ENCODE measurements at regions not wholly inside any gene's neighbourhood (a gene's known extent, or its start where the extent isn't known, plus 50 kb on each side); places are given as distances from the start of the nearest gene placed in this dataset.
"Not testable (repeated sequence)": the region's sequence is repeated elsewhere in the genome, so short reads cannot be mapped to it uniquely, and the experiment has no call there.

DNA sequence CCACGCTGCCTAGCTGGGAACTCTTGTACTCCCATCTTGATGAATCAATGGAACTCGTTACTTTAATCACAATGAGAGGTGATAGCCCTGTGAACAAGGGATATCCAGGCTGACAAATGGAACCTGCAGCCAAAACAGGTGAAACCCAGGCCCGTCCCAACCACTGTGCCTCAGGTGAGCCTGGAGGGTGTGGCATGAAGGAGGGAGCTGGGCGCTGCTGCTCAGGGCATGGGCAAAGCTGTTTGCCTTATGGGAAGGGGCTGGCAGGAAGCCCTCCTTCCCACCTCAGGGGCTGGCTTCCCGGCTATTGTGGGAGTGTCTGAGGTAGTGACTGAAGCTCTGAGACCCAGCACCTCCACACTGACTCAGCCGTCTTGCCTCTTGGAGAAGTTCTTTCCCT lies 209.4 kb upstream of the ATP6AP2 start:
- no peak overlapping the region for H3K4me3 ChIP-seq (ENCODE audit: low read length)
- TF ChIP-seq ZNF274 (IDR thresholded peaks at IDR 0.05; ENCODE audit: low read depth, low read length) = no peak

DNA sequence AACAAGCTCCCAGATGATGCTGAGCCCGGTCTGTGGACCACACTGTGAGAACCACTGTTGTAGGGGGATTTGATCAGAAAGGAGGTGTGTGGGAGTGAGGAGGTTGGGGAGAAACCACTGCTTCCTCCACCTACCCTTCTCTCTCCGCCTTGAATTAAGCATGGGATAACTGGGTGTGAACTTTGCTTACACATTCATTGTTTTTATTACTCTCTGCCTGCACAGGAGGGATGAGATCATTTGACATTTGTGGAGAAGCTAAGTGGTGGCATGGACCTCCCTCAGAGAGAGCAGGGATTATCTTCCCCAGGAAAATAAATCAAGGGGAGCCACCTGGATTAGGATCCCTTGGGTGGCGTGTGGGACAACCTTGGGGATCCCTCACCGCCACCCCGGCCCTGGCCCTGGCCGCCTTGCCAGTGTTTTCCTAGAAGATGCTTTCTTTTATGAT lies 212.1 kb upstream of the ATP6AP2 start:
- TF ChIP-seq ZNF274 (IDR thresholded peaks at IDR 0.05; ENCODE audit: low read depth, low read length) = no peak
- no peak overlapping the region for H3K4me3 ChIP-seq (ENCODE audit: low read length)

DNA sequence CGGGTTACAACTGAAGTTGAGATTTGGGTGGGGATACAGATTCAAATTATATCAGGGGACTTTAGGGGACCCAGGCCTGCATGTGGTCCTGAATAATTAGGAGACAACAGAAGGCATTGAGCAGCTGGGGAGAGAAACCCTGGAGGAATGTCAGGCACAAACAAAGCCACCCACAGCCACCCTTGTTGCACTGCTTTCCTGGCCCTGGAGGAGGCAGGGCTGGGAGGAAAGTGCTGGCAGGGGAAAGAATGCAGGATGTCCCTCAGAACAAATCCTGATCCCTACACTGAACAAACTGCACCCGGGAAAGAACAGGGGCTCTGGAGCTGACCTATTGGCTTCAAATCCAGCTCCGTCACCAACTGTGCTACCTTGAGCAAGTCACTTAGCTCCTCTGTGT lies 214.1 kb upstream of the ATP6AP2 start:
- no peak for TF ChIP-seq ZNF274 (IDR thresholded peaks at IDR 0.05; ENCODE audit: low read depth, low read length)
- H3K4me3 ChIP-seq (ENCODE audit: low read length) = no peak overlapping the region

- not testable (repeated sequence) for H3K4me3 ChIP-seq (ENCODE audit: low read length)
These were observed 218.5 kb upstream of the ATP6AP2 start for GRCh38 chrX:40362291-40362690.

- no peak overlapping the region for H3K4me3 ChIP-seq (ENCODE audit: low read length)
- TF ChIP-seq ZNF274 (IDR thresholded peaks at IDR 0.05; ENCODE audit: low read depth, low read length) = no peak
These were observed 220.2 kb upstream of the ATP6AP2 start for GRCh38 chrX:40360557-40360956.

GRCh38 chrX:40359593-40359992 lies 221.2 kb upstream of the ATP6AP2 start:
- no peak overlapping the region for H3K4me3 ChIP-seq (ENCODE audit: low read length)
- no peak for TF ChIP-seq ZNF274 (IDR thresholded peaks at IDR 0.05; ENCODE audit: low read depth, low read length)

DNA sequence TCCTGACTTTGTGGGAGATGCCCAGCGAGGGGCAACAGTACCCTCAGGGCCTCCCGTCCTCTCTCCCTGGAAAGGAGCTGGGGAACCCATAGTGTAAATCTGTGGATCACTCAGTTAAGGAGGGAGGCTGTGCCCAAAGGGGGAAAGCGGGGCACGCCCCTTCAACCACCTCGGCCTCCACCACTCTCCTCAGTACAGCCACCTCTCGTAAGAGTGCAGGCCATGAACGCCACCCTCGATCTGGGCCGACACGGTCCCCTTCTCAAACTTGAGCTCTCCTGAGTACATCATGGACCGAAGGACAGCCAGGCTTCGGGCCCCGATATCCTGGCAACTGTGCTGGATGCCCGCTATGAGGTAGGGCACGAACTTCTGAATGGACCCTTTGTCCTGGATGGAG lies 221.8 kb upstream of the ATP6AP2 start:
- no peak overlapping the region for H3K4me3 ChIP-seq (ENCODE audit: low read length)
- TF ChIP-seq ZNF274 (IDR thresholded peaks at IDR 0.05; ENCODE audit: low read depth, low read length) = no peak

- TF ChIP-seq ZNF274 (IDR thresholded peaks at IDR 0.05; ENCODE audit: low read depth, low read length) = no peak
- no peak overlapping the region for H3K4me3 ChIP-seq (ENCODE audit: low read length)
These were observed 231.5 kb upstream of the ATP6AP2 start for GRCh38 chrX:40349251-40349650.

DNA sequence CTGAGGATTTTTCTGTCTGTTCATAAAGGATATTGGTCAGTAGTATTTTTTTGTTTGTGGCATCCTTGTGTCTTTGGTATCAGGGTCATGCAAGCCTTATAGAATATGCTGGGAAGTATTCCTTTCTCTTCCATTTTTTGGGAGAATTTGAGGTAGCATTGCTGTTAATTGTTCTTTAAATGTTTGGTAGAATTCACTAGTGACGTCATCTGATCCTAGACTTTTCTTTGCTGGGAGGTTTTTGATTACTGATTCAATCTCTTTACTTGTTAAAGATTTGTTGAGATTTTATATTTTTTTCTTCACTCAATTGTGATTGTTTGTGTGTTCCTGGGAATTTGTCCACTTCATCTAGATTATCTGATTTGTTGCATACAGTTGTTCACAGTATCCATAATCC lies 234.4 kb upstream of the ATP6AP2 start:
- no peak for TF ChIP-seq ZNF274 (IDR thresholded peaks at IDR 0.05; ENCODE audit: low read depth, low read length)
- no peak overlapping the region for H3K4me3 ChIP-seq (ENCODE audit: low read length)

GRCh38 chrX:40343319-40343718 lies 237.5 kb upstream of the ATP6AP2 start:
- no peak for TF ChIP-seq ZNF274 (IDR thresholded peaks at IDR 0.05; ENCODE audit: low read depth, low read length)
- H3K4me3 ChIP-seq (ENCODE audit: low read length) = no peak overlapping the region

- no peak for TF ChIP-seq ZNF274 (IDR thresholded peaks at IDR 0.05; ENCODE audit: low read depth, low read length)
- no peak overlapping the region for H3K4me3 ChIP-seq (ENCODE audit: low read length)
These were observed 240.7 kb upstream of the ATP6AP2 start for GRCh38 chrX:40340116-40340515.

DNA sequence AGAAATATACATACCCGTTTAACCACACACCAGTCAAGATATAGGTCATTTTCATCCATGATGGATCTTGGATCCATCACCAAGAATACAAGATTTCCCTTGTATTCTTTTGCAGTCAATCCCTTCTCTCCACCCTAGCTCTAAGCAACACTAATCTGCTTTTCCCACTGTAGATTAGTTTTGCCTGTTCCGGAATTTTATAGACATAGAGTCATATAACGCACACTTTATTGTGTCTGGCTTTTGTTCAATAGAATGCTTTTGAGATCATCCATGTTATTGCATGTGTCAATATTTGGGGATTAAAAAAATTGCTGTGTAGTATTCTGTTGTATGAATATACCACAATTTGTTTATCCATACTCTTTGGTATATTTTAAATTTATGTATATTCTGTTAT lies 235.6 kb upstream of the BCOR start:
- H3K4me3 ChIP-seq (ENCODE audit: low read length) = no peak overlapping the region
- TF ChIP-seq ZNF274 (IDR thresholded peaks at IDR 0.05; ENCODE audit: low read depth, low read length) = no peak

DNA sequence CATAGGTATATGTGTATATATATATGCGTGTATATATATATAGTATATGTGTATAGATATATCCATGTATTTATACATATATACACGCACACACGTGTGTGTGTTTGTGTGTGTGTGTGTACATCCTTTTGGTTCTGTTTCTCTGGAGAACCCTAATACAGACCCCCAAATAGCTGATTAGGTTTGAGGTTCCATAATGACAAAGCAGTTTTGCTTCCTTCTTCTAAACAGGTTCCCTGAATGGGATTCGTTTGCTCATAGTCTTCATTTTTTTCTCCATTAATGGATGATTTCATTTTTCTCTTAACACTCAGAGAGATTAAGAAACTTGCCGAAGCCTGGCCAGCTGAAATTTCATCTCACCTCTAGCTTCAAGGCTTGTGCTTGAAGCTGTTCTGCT lies 234.0 kb upstream of the BCOR start:
- TF ChIP-seq ZNF274 (IDR thresholded peaks at IDR 0.05; ENCODE audit: low read depth, low read length) = no peak
- H3K4me3 ChIP-seq (ENCODE audit: low read length) = no peak overlapping the region

DNA sequence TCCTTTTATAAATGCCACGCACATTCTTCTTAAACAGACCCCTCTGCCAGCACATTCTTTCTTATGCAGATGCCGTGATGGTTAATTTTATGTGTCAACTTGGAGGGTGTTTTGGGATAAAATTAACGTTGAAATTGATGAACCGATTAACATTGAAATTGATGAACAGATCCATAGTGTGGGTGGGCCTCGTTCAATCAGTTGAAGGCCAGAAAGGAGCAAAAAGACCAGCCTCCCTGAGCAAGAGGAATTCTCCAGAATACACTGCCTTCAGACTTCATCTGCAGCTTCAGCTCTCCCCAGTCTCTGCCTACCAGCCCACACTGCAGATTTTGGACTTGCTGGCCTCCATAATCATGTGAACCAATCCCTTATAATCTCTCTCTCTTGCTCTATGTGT lies 233.6 kb upstream of the BCOR start:
- TF ChIP-seq ZNF274 (IDR thresholded peaks at IDR 0.05; ENCODE audit: low read depth, low read length) = no peak
- no peak overlapping the region for H3K4me3 ChIP-seq (ENCODE audit: low read length)

GRCh38 chrX:40329616-40330015 lies 231.9 kb upstream of the BCOR start:
- no peak overlapping the region for H3K4me3 ChIP-seq (ENCODE audit: low read length)
- no peak for TF ChIP-seq ZNF274 (IDR thresholded peaks at IDR 0.05; ENCODE audit: low read depth, low read length)

DNA sequence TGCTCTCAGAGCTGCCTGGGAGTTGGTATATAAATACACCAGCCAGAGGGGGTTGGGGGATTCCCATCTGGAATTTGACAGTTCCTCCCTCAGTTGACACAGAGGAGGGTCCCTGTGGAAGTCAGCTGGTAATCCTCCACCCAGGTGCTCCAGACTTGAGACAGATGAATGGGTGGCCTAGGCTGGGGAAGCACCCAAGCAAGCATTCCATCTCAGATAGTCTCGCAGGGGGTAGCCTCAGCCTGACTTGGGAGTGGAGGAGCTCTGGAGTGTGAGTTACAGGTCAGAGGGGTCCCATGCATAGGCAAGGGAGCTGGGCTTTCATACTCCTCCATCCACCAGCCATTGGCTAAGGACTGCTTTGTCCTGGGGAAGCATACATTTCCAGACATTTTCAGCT lies 229.3 kb upstream of the BCOR start:
- no peak for TF ChIP-seq ZNF274 (IDR thresholded peaks at IDR 0.05; ENCODE audit: low read depth, low read length)
- H3K4me3 ChIP-seq (ENCODE audit: low read length) = no peak overlapping the region

Measured in GM08714 (cell line).